HepG2 (cell line): ENCODE measurements at regions not wholly inside any gene's neighbourhood (a gene's known extent, or its start where the extent isn't known, plus 50 kb on each side); places are given as distances from the start of the nearest gene placed in this dataset.

Source experiments
- ATAC-seq: fragments of 200-7000 bp; cut with Tn5 transposase; 3 replicates; pipeline ENCODE4 v1.9.1; 2020; ENCODE audit warnings: mild to moderate bottlenecking, moderate library complexity
- BruUV-seq: library from RNA; stranded (reverse); fragments of 400-500 nt; replicated peaks from 2 replicates; lab custom pipeline; 2021; lab: Mats Ljungman, UMichigan
- CTCF ChIA-PET: fragments of 300-600 bp; formaldehyde crosslinking; extraction: SDS; loops from one replicate; lab custom pipeline; 2021; ENCODE audit warnings: low total read pairs, inconsistent platforms, low intra/inter-chr PET ratio; lab: Yijun Ruan, JAX
- POLR2A ChIA-PET: fragments of 350-600 bp; sonication (Branson Sonifier 250); formaldehyde crosslinking; loops from one replicate; lab custom pipeline; 2020; ENCODE audit warnings: antibody characterized with exemption, inconsistent platforms; lab: Yijun Ruan, JAX
- DNase-seq: peaks from one replicate; pipeline ENCODE4 v3.0.0-alpha.2; 2015; ENCODE audit warnings: low spot score
- FAIRE-seq: peaks from 3 replicates; lab custom pipeline; 2011; peaks lifted over from hg19 to GRCh38; lab: Jason Lieb, UNC
- H2AFZ ChIP-seq: one replicate; pipeline ENCODE4 v1.6.1; 2011; ENCODE audit warnings: low read length, inconsistent platforms
- H3K27ac ChIP-seq: fragments of 300-600 bp; 3 replicates; pipeline ENCODE4 v1.8.0; 2011; ENCODE audit warnings: mixed run types, mild to moderate bottlenecking, mixed read lengths, low read length, inconsistent platforms; ENCODE audit not compliant: insufficient read depth; ENCODE audit errors: extremely low read length
- H3K27me3 ChIP-seq, 2 experiments: fragments of 200-600 bp in 1 of 2; 2 replicates in 1 of 2; 3 replicates in 1 of 2; pipeline versions ENCODE4 v1.6.0 to v1.8.0; 2011; ENCODE audit warnings: low read length in 2 of 2, mild to moderate bottlenecking in 2 of 2, moderate library complexity in 2 of 2, inconsistent platforms in 1 of 2; ENCODE audit not compliant: insufficient read depth in 2 of 2, control insufficient read depth in 1 of 2
- H3K36me3 ChIP-seq, 2 experiments: fragments of 200-600 bp in 1 of 2; replicated peaks in 1 of 2; 2 replicates in 1 of 2; 3 replicates in 1 of 2; pipeline versions ENCODE4 v1.5.1 to v1.8.0; 2011; ENCODE audit warnings: low read length in 2 of 2, inconsistent platforms in 1 of 2; ENCODE audit not compliant: insufficient read depth in 2 of 2, control insufficient read depth in 1 of 2
- H3K4me1 ChIP-seq: 2 replicates; pipeline ENCODE4 v1.5.1; 2012; ENCODE audit warnings: low read length, inconsistent platforms; ENCODE audit not compliant: insufficient read depth
- H3K4me2 ChIP-seq: 2 replicates; pipeline ENCODE4 v1.6.0; 2011; ENCODE audit warnings: low read depth, low read length, inconsistent platforms
- H3K4me3 ChIP-seq, 3 experiments: fragments of 200-600 bp in 1 of 3; sonication (generic), shearing (Covaris generic) in 1 of 3; replicated peaks in 1 of 3; 2 replicates each; pipeline ENCODE4 v1.5.1; 2011 to 2016; ENCODE audit warnings: low read length in 3 of 3, inconsistent platforms in 2 of 3, low read depth in 2 of 3, mild to moderate bottlenecking in 2 of 3, control low read depth in 1 of 3, mixed read lengths in 1 of 3; ENCODE audit not compliant: insufficient read depth in 1 of 3
- H3K79me2 ChIP-seq: one replicate; pipeline ENCODE4 v1.6.1; 2011; ENCODE audit warnings: low read length, inconsistent platforms; ENCODE audit not compliant: insufficient read depth
- H3K9ac ChIP-seq: 2 replicates; pipeline ENCODE4 v1.6.0; 2011; ENCODE audit warnings: mild to moderate bottlenecking, low read depth, low read length, inconsistent platforms; ENCODE audit not compliant: insufficient read depth
- H3K9me3 ChIP-seq: 2 replicates; pipeline ENCODE4 v1.5.1; 2012; ENCODE audit warnings: mild to moderate bottlenecking, low read length
- H4K20me1 ChIP-seq: 2 replicates; pipeline ENCODE4 v1.6.0; 2011; ENCODE audit warnings: inconsistent platforms, mild to moderate bottlenecking, low read length, moderate library complexity; ENCODE audit not compliant: insufficient read depth
- ASH2L ChIP-seq: fragments of 300-600, 200-600 bp; sonication (generic); IDR thresholded peaks from 2 replicates; pipeline ENCODE4 v1.7.0; 2017; ENCODE audit warnings: low read depth, mild to moderate bottlenecking, moderate library complexity, mixed read lengths, low read length; ENCODE audit not compliant: insufficient read length
- DMAP1 ChIP-seq: IDR thresholded peaks from 2 replicates; pipeline ENCODE4 v1.6.1; 2016
- HMG20A ChIP-seq: IDR thresholded peaks from 2 replicates; pipeline ENCODE4 v1.6.1; 2016; ENCODE audit warnings: borderline replicate concordance
- IRX3 ChIP-seq: sonication (generic); formaldehyde crosslinking; IDR thresholded peaks from 2 replicates; pipeline ENCODE4 v1.8.1; 2023; ENCODE audit warnings: mild to moderate bottlenecking, low read depth, missing genetic modification reagents, borderline replicate concordance
- KMT2B ChIP-seq: IDR thresholded peaks from 2 replicates; pipeline ENCODE4 v1.6.1; 2016; ENCODE audit warnings: missing genetic modification reagents, missing compliant biosample characterization
- MED13 ChIP-seq: sonication (generic); formaldehyde crosslinking; IDR thresholded peaks from 2 replicates; pipeline ENCODE4 v1.5.0; 2020; ENCODE audit warnings: missing genetic modification reagents
- MTA3 ChIP-seq: sonication (generic); formaldehyde crosslinking; IDR thresholded peaks from 2 replicates; pipeline ENCODE4 v1.4.0; 2020; ENCODE audit warnings: missing genetic modification reagents
- MXI1 ChIP-seq: IDR thresholded peaks from 3 replicates; pipeline ENCODE4 v1.6.1; 2012; ENCODE audit warnings: low read depth, low read length, inconsistent platforms, borderline replicate concordance
- PPARG ChIP-seq: conservative IDR thresholded peaks from 2 replicates; pipeline ENCODE4 v1.6.1; 2016; ENCODE audit warnings: missing biosample characterization, missing genetic modification reagents
- PTBP1 ChIP-seq: fragments of 200-400 bp; formaldehyde crosslinking; IDR thresholded peaks from 2 replicates; pipeline ENCODE4 v1.6.1; 2018; ENCODE audit warnings: low read length, low read depth; ENCODE audit not compliant: poor library complexity, severe bottlenecking
- SP5 ChIP-seq: IDR thresholded peaks from 2 replicates; pipeline ENCODE4 v1.6.1; 2016; ENCODE audit warnings: low read depth, borderline replicate concordance
- ZBTB38 ChIP-seq: sonication (generic); formaldehyde crosslinking; IDR thresholded peaks from 2 replicates; pipeline ENCODE4 v1.5.1; 2020; ENCODE audit warnings: mild to moderate bottlenecking, missing genetic modification reagents
- ZNF143 ChIP-seq: sonication (generic); formaldehyde crosslinking; IDR thresholded peaks from 2 replicates; pipeline ENCODE4 v1.4.0; 2020; ENCODE audit warnings: missing genetic modification reagents
- ZNF296 ChIP-seq: sonication (generic); formaldehyde crosslinking; conservative IDR thresholded peaks from 2 replicates; pipeline ENCODE4 v1.5.0; 2020; ENCODE audit warnings: mild to moderate bottlenecking, missing genetic modification reagents
- ZNF598 ChIP-seq: sonication (generic); formaldehyde crosslinking; IDR thresholded peaks from 2 replicates; pipeline ENCODE4 v1.5.1; 2020; ENCODE audit warnings: mild to moderate bottlenecking, missing genetic modification reagents, borderline replicate concordance
- ZNF703 ChIP-seq: sonication (generic); formaldehyde crosslinking; IDR thresholded peaks from 2 replicates; pipeline ENCODE4 v1.5.1; 2020; ENCODE audit warnings: missing genetic modification reagents, mild to moderate bottlenecking, moderate library complexity, borderline replicate concordance
- ZNF816 ChIP-seq: sonication (generic); formaldehyde crosslinking; IDR thresholded peaks from 2 replicates; pipeline ENCODE4 v1.8.0; 2022; ENCODE audit warnings: missing genetic modification reagents, mild to moderate bottlenecking, borderline replicate concordance
- WGBS: methylation state at CpG from one replicate; pipeline ENCODE4 v1.1.6; 2017; ENCODE audit warnings: low lambda C conversion rate; 5-methylcytosine and 5-hydroxymethylcytosine counted together
- in situ Hi-C: cut with HindIII; loops from 2 replicates; pipeline ENCODE4 v1.10.0; 2017; ENCODE audit warnings: low pct_unique_long_range_greater_than_20kb; ENCODE audit not compliant: extremely low pct_ligation_motif_present
- intact Hi-C: fragments of 100-400 bp; cut with micrococcal nuclease; formaldehyde crosslinking; loops from one replicate; pipeline ENCODE4 v1.10.0; 2022; ENCODE audit not compliant: unreplicated experiment
- TF ChIP-seq, protein P1 (sequence below): sonication (generic); formaldehyde crosslinking; IDR thresholded peaks from 2 replicates; pipeline ENCODE4 v1.4.0; 2020; ENCODE audit warnings: mild to moderate bottlenecking, missing genetic modification reagents
- TF ChIP-seq, protein P2 (sequence below): sonication (generic); formaldehyde crosslinking; IDR thresholded peaks from 2 replicates; pipeline ENCODE4 v1.4.0; 2020; ENCODE audit warnings: missing genetic modification reagents
- TF ChIP-seq, protein P3 (sequence below), 2 experiments: sonication (generic) in 1 of 2; formaldehyde crosslinking in 1 of 2; IDR thresholded peaks; 2 replicates each; pipeline versions ENCODE4 v1.4.0 to v1.6.1; 2018 to 2020; ENCODE audit warnings: missing genetic modification reagents in 2 of 2, borderline replicate concordance in 1 of 2, low read depth in 1 of 2, mild to moderate bottlenecking in 1 of 2, missing biosample characterization in 1 of 2

DNA sequence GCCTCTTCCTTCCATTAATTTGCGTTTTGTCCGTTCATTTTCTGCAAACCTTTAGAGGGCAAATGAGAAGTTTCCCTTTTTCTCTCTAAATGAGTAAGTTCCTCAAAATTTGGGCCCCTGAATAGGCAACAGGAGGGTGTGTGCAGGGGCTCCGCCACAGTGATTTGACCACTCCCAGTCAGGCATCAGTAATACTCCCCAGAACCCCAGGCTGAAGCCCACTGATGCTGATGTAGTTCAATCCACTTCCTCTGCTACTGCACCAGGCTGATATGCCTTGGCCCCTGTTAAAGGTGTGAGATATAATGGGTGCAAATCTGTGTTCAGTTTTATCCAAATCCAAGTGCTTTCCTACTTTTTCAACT, 1150.0 kb downstream of the RPIA start:
- DNase-seq = no peak
- no peak overlapping the region for H3K4me2 ChIP-seq
- no peak for ATAC-seq
- H3K27ac ChIP-seq = no peak overlapping the region
- H4K20me1 ChIP-seq = no peaks in the 10 kb centered on the region
- intact Hi-C loops = no loop called here
- H3K79me2 ChIP-seq = no peaks in the 10 kb centered on the region
- TF ChIP-seq ZBTB38 (CRISPR knock-in tag) = no peak
- TF ChIP-seq PTBP1 = no peak
- no peak for TF ChIP-seq MXI1
- no peak for TF ChIP-seq KMT2B (CRISPR knock-in tag)
- TF ChIP-seq, protein P1, sequence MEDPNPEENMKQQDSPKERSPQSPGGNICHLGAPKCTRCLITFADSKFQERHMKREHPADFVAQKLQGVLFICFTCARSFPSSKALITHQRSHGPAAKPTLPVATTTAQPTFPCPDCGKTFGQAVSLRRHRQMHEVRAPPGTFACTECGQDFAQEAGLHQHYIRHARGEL (CRISPR knock-in tag) = no peak
- no peak for TF ChIP-seq IRX3 (CRISPR knock-in tag)
- no peak for TF ChIP-seq ZNF598 (CRISPR knock-in tag)
- no peak for TF ChIP-seq PPARG (CRISPR knock-in tag)
- TF ChIP-seq MED13 (CRISPR knock-in tag) = no peak
- no peak for TF ChIP-seq SP5 (CRISPR knock-in tag)
- TF ChIP-seq ASH2L = no peak
- no peak for TF ChIP-seq ZNF703 (CRISPR knock-in tag)
- TF ChIP-seq, protein P2, sequence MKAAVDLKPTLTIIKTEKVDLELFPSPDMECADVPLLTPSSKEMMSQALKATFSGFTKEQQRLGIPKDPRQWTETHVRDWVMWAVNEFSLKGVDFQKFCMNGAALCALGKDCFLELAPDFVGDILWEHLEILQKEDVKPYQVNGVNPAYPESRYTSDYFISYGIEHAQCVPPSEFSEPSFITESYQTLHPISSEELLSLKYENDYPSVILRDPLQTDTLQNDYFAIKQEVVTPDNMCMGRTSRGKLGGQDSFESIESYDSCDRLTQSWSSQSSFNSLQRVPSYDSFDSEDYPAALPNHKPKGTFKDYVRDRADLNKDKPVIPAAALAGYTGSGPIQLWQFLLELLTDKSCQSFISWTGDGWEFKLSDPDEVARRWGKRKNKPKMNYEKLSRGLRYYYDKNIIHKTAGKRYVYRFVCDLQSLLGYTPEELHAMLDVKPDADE (CRISPR knock-in tag) = no peak
- no peak for TF ChIP-seq ZNF816 (CRISPR knock-in tag)
- no peak for TF ChIP-seq DMAP1
- TF ChIP-seq ZNF296 = no peak
- no peak for TF ChIP-seq MTA3
- TF ChIP-seq, protein P3, sequence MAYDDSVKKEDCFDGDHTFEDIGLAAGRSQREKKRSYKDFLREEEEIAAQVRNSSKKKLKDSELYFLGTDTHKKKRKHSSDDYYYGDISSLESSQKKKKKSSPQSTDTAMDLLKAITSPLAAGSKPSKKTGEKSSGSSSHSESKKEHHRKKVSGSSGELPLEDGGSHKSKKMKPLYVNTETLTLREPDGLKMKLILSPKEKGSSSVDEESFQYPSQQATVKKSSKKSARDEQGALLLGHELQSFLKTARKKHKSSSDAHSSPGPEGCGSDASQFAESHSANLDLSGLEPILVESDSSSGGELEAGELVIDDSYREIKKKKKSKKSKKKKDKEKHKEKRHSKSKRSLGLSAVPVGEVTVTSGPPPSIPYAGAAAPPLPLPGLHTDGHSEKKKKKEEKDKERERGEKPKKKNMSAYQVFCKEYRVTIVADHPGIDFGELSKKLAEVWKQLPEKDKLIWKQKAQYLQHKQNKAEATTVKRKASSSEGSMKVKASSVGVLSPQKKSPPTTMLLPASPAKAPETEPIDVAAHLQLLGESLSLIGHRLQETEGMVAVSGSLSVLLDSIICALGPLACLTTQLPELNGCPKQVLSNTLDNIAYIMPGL (CRISPR knock-in tag; IDR thresholded peaks at IDR 0.05; ENCODE audit: borderline replicate concordance in 1 of 2, low read depth in 1 of 2) = no peak
- TF ChIP-seq HMG20A (CRISPR knock-in tag) = no peak
- TF ChIP-seq ZNF143 = no peak
- H3K9ac ChIP-seq = no peak overlapping the region
- in situ Hi-C loops = no loop called here
- H3K27me3 ChIP-seq = no peaks in the 10 kb centered on the region
- POLR2A ChIA-PET = no interaction called here
- FAIRE-seq = no peak
- no peak overlapping the region for H3K4me3 ChIP-seq
- H3K4me1 ChIP-seq = no peaks in the 10 kb centered on the region
- H3K9me3 ChIP-seq = no peaks in the 10 kb centered on the region
- BruUV-seq = no TSS peak
- no peak overlapping the region for H2AFZ ChIP-seq
- no peaks in the 10 kb centered on the region for H3K36me3 ChIP-seq
- CTCF ChIA-PET = no interaction called here
- WGBS = 5% methylated on average over 3 of the region's 3 CpGs
